Transverse colon (tissue), 4 donors: ENCODE measurements at regions not wholly inside any gene's neighbourhood (a gene's known extent, or its start where the extent isn't known, plus 50 kb on each side); places are given as distances from the start of the nearest gene placed in this dataset.
"Not testable (repeated sequence)": the region's sequence is repeated elsewhere in the genome, so short reads cannot be mapped to it uniquely, and the experiment has no call there.

ENCODE experiments used
- DNase-seq: peaks from one replicate; pipeline ENCODE4 v3.0.0-alpha.2; 2019
- H3K27ac ChIP-seq, 4 donors: fragments of 200-600 bp; sonication (generic); 2 replicates each; pipeline ENCODE4 v1.5.1; 2016 to 2018; ENCODE audit warnings: inconsistent platforms in 4 of 4
- H3K27me3 ChIP-seq: fragments of 200-600 bp; sonication (generic); 2 replicates; pipeline ENCODE4 v1.5.1; 2017; ENCODE audit warnings: inconsistent platforms
- H3K36me3 ChIP-seq, 4 donors: fragments of 200-600 bp; sonication (generic); 2 replicates each; pipeline ENCODE4 v1.5.1; 2017 to 2019; ENCODE audit warnings: inconsistent platforms in 4 of 4
- H3K4me1 ChIP-seq, 4 donors: fragments of 200-600 bp; sonication (generic); 2 replicates each; pipeline ENCODE4 v1.5.1; 2017 to 2020; ENCODE audit warnings: inconsistent platforms in 4 of 4
- H3K4me3 ChIP-seq, 4 donors: fragments of 200-600 bp; sonication (generic); 1 replicate in 1 of 4; 2 replicates in 3 of 4; pipeline versions ENCODE4 v1.5.1 to v1.6.1; 2017 to 2019; ENCODE audit warnings: inconsistent platforms in 4 of 4
- H3K9me3 ChIP-seq, 2 donors: fragments of 200-600 bp; sonication (generic); 2 replicates each; pipeline ENCODE4 v1.5.1; 2017 to 2019; ENCODE audit warnings: inconsistent platforms in 2 of 2
- EP300 ChIP-seq: sonication (generic); formaldehyde crosslinking; IDR thresholded peaks from one replicate; pipeline ENCODE4 v1.6.1; 2017; ENCODE audit warnings: antibody characterized with exemption, low read depth
- POLR2A ChIP-seq: fragments of 450-650 bp; IDR thresholded peaks from one replicate; pipeline ENCODE4 v1.6.1; 2016; ENCODE audit warnings: antibody characterized with exemption, mild to moderate bottlenecking, moderate library complexity
- POLR2AphosphoS5 ChIP-seq, 3 donors: sonication (generic); formaldehyde crosslinking; IDR thresholded peaks; one replicate each; pipeline ENCODE4 v1.6.1; 2016; ENCODE audit warnings: antibody characterized with exemption in 3 of 3
- WGBS, 2 donors: methylation state at CpG; one replicate each; pipeline ENCODE4 v1.1.5; 2018; ENCODE audit warnings: low coverage in 1 of 2; 5-methylcytosine and 5-hydroxymethylcytosine counted together
- in situ Hi-C, 4 donors: fragments of 200-750 bp; cut with MboI; loops; one replicate each; pipeline versions ENCODE4 v1.15.0 to v1.15.1; 2017; ENCODE audit warnings: low sequenced_read_pairs in 3 of 4, low pct_ligation_motif_present in 1 of 4, low pct_unique_long_range_greater_than_20kb in 1 of 4
- intact Hi-C: fragments of 100-400 bp; cut with DNase I; formaldehyde crosslinking; loops from one replicate; pipeline ENCODE4 v1.15.1; 2023; ENCODE audit warnings: low total_unique reads
- TF ChIP-seq, protein P1 (sequence below), 5 experiments: fragments of 200-600 bp in 3 of 5; fragments of 450-650 bp in 2 of 5; sonication (generic) in 3 of 5; IDR thresholded peaks; 1 replicate in 2 of 5; 2 replicates in 3 of 5; pipeline ENCODE4 v1.5.1; 2016 to 2017; ENCODE audit warnings: antibody characterized with exemption in 5 of 5, inconsistent platforms in 3 of 5, mild to moderate bottlenecking in 2 of 5, moderate library complexity in 1 of 5

DNA sequence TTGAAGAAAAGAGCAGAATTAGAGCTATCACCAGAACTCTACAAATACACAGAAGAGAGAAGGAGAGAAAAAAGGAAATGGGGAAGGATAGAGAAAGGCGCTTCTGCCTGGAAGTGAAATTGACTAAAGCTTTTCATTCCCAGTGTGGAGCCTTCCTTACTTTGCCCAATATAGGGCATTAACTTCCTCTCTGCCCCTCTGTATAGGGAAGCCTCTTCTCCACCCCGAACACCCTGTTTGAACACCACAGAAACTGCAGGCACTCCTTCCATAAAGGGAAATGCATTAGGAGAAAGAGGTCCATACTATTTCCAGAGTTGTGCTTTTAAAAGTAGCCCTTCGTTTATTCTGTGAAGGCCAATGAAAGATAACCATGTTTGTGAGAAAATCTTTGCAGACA, 248.5 kb downstream of the RAP2B start:
- H3K36me3 ChIP-seq = no peaks in the 10 kb centered on the region
- 58 to 62% methylated on average over 3 of the region's 3 CpGs for whole genome bisulfite sequencing, 2 donors
- TF ChIP-seq, protein P1, sequence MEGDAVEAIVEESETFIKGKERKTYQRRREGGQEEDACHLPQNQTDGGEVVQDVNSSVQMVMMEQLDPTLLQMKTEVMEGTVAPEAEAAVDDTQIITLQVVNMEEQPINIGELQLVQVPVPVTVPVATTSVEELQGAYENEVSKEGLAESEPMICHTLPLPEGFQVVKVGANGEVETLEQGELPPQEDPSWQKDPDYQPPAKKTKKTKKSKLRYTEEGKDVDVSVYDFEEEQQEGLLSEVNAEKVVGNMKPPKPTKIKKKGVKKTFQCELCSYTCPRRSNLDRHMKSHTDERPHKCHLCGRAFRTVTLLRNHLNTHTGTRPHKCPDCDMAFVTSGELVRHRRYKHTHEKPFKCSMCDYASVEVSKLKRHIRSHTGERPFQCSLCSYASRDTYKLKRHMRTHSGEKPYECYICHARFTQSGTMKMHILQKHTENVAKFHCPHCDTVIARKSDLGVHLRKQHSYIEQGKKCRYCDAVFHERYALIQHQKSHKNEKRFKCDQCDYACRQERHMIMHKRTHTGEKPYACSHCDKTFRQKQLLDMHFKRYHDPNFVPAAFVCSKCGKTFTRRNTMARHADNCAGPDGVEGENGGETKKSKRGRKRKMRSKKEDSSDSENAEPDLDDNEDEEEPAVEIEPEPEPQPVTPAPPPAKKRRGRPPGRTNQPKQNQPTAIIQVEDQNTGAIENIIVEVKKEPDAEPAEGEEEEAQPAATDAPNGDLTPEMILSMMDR (IDR thresholded peaks at IDR 0.05) = no peak
- TF ChIP-seq EP300 (no peak), POLR2AphosphoS5 (IDR thresholded peaks at IDR 0.05) (no peak), POLR2A (no peak)
- H3K27me3 ChIP-seq = no peaks in the 10 kb centered on the region
- in situ Hi-C loops (no loop called here), intact Hi-C loops (no loop called here)
- H3K9me3 ChIP-seq = no peaks in the 10 kb centered on the region
- H3K4me3 ChIP-seq = no peak overlapping the region
- H3K27ac ChIP-seq = no peak overlapping the region
- no peaks in the 10 kb centered on the region for H3K4me1 ChIP-seq
- no peak for DNase-seq

DNA sequence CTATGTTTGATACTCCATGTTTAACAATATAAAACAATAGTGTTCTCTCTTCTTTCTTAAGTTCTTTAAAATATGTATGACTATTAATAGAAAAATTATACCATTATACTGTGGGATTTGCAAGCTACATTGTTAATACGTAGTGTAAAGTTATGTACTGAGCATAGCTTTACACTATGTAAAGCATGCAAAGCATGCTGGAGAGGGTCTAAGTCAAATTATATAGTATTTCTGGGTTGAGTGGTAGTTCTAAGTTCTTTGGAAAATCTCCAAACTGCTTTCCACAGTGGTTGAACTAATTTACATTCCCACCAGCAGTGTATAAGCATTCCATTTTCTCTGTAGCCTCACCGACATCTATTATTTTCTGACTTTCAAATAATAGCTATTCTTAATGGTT, 253.0 kb downstream of the RAP2B start:
- DNase-seq = no peak
- no peak for TF ChIP-seq POLR2AphosphoS5 (IDR thresholded peaks at IDR 0.05)
- no peak for TF ChIP-seq EP300
- TF ChIP-seq POLR2A = no peak
- TF ChIP-seq, protein P1 (IDR thresholded peaks at IDR 0.05) = no peak
- no peaks in the 10 kb centered on the region for H3K36me3 ChIP-seq
- H3K27ac ChIP-seq = no peak overlapping the region
- no peaks in the 10 kb centered on the region for H3K27me3 ChIP-seq
- peaks cover 10 to 12% of the 10 kb centered on the region in 2 donors for H3K9me3 ChIP-seq
- H3K4me3 ChIP-seq = no peak overlapping the region
- in situ Hi-C loops = no loop called here
- no peaks in the 10 kb centered on the region for H3K4me1 ChIP-seq
- WGBS, 2 donors = 87 to 88% methylated on average over 2 of the region's 2 CpGs
- intact Hi-C loops = no loop called here

DNA sequence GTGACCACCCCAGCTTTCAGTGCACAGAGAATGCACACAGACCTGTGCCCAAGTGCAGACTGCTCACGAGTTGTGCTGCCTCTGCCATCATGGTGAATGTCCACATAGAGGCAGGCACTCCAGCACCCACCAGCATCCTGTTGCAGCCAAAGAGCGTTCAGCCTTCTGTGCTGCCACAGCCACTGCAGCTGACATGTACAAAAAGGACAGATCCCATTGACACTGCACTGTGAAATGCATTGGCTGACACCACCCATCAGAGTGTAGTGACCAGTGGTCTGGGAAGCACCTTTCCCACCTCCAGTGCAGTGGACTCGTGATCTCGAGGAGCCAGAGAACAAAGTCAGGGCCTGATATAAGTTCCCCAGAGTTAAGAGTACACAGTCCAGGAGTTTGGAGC, 260.3 kb downstream of the RAP2B start:
- Histone ChIP-seq H3K27me3 (no peaks in the 10 kb centered on the region), H3K4me3 (no peak overlapping the region), H3K36me3 (no peaks in the 10 kb centered on the region), H3K27ac (no peak overlapping the region), H3K9me3 (peaks cover 17 to 20% of the 10 kb centered on the region in 2 donors), H3K4me1 (no peaks in the 10 kb centered on the region)
- DNase-seq = no peak
- TF ChIP-seq POLR2AphosphoS5 (IDR thresholded peaks at IDR 0.05) (no peak), POLR2A (no peak), EP300 (no peak)
- TF ChIP-seq, protein P1 (IDR thresholded peaks at IDR 0.05) = no peak
- in situ Hi-C loops = no loop called here
- WGBS, 2 donors = 68% methylated on average over 4 of the region's 4 CpGs; no CpG with 5 or more reads in 1 of the 2 donors
- intact Hi-C loops = no loop called here

DNA sequence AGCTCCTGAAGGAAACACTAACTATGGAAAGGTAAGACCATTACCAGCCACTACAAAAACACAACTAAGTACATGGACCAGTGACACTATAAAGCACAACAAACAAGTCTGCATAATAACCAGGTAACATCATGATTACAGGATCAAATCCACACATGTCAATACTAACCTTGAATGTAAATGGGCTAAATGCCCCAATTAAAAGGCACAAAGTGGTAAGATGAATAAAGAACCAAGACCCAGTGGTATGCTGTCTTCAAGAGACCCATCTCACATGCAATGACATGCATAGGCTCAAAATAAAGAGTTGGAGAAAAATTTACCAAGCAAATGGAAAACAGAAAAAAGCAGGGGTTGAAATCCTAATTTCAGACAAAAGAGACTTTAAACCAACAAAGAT, 261.8 kb downstream of the RAP2B start:
- H3K27ac ChIP-seq, H3K4me3 ChIP-seq, in situ Hi-C loops, intact Hi-C loops, H3K36me3 ChIP-seq, H3K4me1 ChIP-seq, DNase-seq, H3K27me3 ChIP-seq: not testable (repeated sequence)
- H3K9me3 ChIP-seq = peaks cover 8 to 15% of the 10 kb centered on the region in 2 donors

DNA sequence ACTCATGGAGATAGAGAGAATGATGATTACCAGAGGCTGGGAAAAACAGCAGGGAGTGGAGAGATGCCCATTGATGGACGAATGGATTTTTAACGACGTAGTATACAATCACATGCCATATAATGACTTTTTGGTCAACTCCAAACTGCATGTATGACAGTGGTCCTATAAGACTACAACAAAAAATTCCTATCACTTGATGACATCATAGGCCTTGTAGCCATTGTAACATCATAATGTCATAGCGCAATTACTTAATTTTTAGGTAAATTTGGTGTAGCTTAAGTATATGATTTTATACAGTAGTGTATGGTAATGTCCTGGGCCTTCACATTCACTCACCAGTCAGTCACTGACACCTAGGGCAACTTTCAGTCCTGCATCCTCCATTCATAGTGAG, 264.3 kb downstream of the RAP2B start:
- no peaks in the 10 kb centered on the region for H3K36me3 ChIP-seq
- no peaks in the 10 kb centered on the region for H3K4me1 ChIP-seq
- TF ChIP-seq POLR2AphosphoS5 (IDR thresholded peaks at IDR 0.05) = no peak
- no peak for TF ChIP-seq EP300
- TF ChIP-seq, protein P1 (IDR thresholded peaks at IDR 0.05) = no peak
- TF ChIP-seq POLR2A = no peak
- no peaks in the 10 kb centered on the region for H3K9me3 ChIP-seq
- no peak overlapping the region for H3K27ac ChIP-seq
- in situ Hi-C loops = no loop called here
- H3K27me3 ChIP-seq = no peaks in the 10 kb centered on the region
- no peak for DNase-seq
- intact Hi-C loops = no loop called here
- no peak overlapping the region for H3K4me3 ChIP-seq
- WGBS, 2 donors = 77 to 88% methylated on average over 4 of the region's 4 CpGs
